Glutamatergic neuron (in vitro differentiated cells): ENCODE measurements at regions not wholly inside any gene's neighbourhood (a gene's known extent, or its start where the extent isn't known, plus 50 kb on each side); places are given as distances from the start of the nearest gene placed in this dataset.

Source experiments
- DNase-seq: peaks from one replicate; pipeline ENCODE4 v3.0.0; 2022
- H3K27ac Mint-ChIP-seq: one replicate; pipeline ENCODE4 v1.8.0; 2020; ENCODE audit warnings: mild to moderate bottlenecking, mixed read lengths, inconsistent platforms; ENCODE audit not compliant: unreplicated experiment
- H3K27me3 Mint-ChIP-seq: one replicate; pipeline ENCODE4 v1.8.0; 2020; ENCODE audit warnings: mild to moderate bottlenecking, moderate library complexity, mixed read lengths, inconsistent platforms; ENCODE audit not compliant: unreplicated experiment
- H3K36me3 Mint-ChIP-seq: one replicate; pipeline ENCODE4 v1.8.0; 2020; ENCODE audit warnings: mild to moderate bottlenecking, mixed read lengths, inconsistent platforms; ENCODE audit not compliant: unreplicated experiment
- H3K4me1 Mint-ChIP-seq: one replicate; pipeline ENCODE4 v1.8.0; 2020; ENCODE audit warnings: mild to moderate bottlenecking, low read depth, mixed read lengths, inconsistent platforms; ENCODE audit not compliant: unreplicated experiment
- H3K4me3 Mint-ChIP-seq: one replicate; pipeline ENCODE4 v1.8.0; 2020; ENCODE audit warnings: mild to moderate bottlenecking, mixed read lengths, inconsistent platforms; ENCODE audit not compliant: unreplicated experiment
- H3K9me3 Mint-ChIP-seq: one replicate; pipeline ENCODE4 v1.8.0; 2020; ENCODE audit warnings: mild to moderate bottlenecking, moderate library complexity, mixed read lengths, inconsistent platforms; ENCODE audit not compliant: unreplicated experiment
- TF ChIP-seq, protein P1 (sequence below): fragments of 200-600 bp; sonication (generic); IDR thresholded peaks from one replicate; pipeline ENCODE4 v1.5.0; 2021; ENCODE audit not compliant: partially characterized antibody, unreplicated experiment

DNA sequence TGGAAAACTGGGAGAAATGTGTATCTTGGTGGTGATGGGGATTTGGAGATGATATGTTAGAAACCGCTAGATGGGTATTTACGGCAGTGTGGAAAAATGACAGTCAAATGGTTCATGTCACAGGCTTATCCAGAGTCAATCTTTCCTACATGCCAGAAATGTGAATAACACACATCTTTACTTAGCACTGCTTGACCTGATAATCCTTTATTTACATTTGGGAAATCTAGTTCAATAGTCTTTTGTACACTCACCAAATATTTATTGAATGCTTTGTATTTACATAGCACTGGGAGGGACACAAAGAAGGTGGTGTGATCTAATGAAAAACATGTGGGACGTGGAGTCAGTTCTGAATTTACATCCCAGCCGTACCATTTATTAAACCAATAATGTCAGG is 208.2 kb downstream of the DIO2 start:
- Mint-ChIP-seq H3K36me3 (no peaks in the 10 kb centered on the region), H3K9me3 (no peaks in the 10 kb centered on the region), H3K4me1 (no peaks in the 10 kb centered on the region), H3K27ac (no peak overlapping the region), H3K4me3 (no peak overlapping the region), H3K27me3 (no peaks in the 10 kb centered on the region)
- TF ChIP-seq, protein P1, sequence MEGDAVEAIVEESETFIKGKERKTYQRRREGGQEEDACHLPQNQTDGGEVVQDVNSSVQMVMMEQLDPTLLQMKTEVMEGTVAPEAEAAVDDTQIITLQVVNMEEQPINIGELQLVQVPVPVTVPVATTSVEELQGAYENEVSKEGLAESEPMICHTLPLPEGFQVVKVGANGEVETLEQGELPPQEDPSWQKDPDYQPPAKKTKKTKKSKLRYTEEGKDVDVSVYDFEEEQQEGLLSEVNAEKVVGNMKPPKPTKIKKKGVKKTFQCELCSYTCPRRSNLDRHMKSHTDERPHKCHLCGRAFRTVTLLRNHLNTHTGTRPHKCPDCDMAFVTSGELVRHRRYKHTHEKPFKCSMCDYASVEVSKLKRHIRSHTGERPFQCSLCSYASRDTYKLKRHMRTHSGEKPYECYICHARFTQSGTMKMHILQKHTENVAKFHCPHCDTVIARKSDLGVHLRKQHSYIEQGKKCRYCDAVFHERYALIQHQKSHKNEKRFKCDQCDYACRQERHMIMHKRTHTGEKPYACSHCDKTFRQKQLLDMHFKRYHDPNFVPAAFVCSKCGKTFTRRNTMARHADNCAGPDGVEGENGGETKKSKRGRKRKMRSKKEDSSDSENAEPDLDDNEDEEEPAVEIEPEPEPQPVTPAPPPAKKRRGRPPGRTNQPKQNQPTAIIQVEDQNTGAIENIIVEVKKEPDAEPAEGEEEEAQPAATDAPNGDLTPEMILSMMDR: no peak
- no peak for DNase-seq

DNA sequence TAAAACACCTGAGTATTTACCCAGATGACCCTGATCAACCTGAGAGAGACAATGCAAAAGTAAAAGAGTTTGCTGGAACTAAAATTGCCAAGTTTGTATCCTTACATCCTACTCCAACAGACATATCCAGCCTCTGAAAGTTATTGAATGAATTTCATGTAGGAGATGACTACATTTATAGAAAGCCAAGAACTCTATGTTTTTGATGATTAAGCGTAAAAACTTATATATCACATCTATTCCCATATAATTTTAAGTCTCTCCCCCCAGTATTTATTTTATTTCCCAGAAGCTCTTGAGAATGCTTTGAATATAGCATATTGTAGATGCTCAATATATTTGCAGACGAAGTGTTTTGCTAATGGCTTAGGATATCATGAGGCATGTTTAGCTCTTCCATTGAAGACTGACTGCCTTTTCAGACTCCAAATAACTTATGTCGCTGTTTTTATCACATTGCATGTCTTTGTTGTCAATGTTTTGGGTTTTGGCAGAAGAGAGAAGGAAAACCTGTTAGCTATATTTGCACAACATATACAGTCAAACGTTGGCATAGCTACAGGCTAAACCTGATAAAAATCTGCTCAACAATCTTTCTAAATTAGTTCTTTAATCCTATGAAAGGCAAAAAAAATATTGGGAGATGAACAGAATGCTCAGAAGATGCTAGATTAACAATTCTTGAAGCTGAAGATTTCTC is 213.6 kb downstream of the DIO2 start:
- no peak for DNase-seq
- no peaks in the 10 kb centered on the region for H3K36me3 Mint-ChIP-seq
- H3K4me1 Mint-ChIP-seq: no peaks in the 10 kb centered on the region
- TF ChIP-seq, protein P1: no peak
- H3K27me3 Mint-ChIP-seq: peaks cover 3% of the 10 kb centered on the region
- no peak overlapping the region for H3K4me3 Mint-ChIP-seq
- no peak overlapping the region for H3K27ac Mint-ChIP-seq
- no peaks in the 10 kb centered on the region for H3K9me3 Mint-ChIP-seq

GRCh38 chr14:79992407-79993198 is 218.7 kb downstream of the DIO2 start:
- H3K4me3 Mint-ChIP-seq: no peak overlapping the region
- no peak overlapping the region for H3K27ac Mint-ChIP-seq
- peaks cover 6% of the 10 kb centered on the region for H3K27me3 Mint-ChIP-seq
- DNase-seq: no peak
- TF ChIP-seq, protein P1: no peak
- no peaks in the 10 kb centered on the region for H3K36me3 Mint-ChIP-seq
- no peaks in the 10 kb centered on the region for H3K4me1 Mint-ChIP-seq
- H3K9me3 Mint-ChIP-seq: no peaks in the 10 kb centered on the region

DNA sequence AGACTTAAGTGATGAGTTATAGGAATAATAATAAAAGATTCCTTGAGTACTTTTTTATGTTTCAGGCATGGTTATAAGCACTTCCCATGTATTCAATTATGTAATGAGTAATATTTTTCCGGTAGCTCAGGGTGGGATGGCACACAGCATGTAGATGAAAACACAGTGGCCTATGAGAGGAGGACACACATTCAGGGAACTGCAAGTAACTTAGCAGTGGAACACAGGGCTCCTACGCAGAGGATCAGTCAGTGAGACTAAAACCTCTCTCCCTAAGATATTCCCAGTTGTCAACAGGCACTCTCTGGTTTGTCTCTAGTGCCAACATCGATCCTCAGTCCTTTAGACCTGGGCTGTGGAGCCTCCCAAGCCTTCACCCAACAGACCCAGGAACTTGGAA is 219.4 kb downstream of the DIO2 start:
- Mint-ChIP-seq H3K4me1 (no peaks in the 10 kb centered on the region), H3K4me3 (no peak overlapping the region), H3K9me3 (no peaks in the 10 kb centered on the region), H3K27ac (no peak overlapping the region), H3K27me3 (peaks cover 6% of the 10 kb centered on the region), H3K36me3 (no peaks in the 10 kb centered on the region)
- TF ChIP-seq, protein P1: no peak
- DNase-seq: no peak

DNA sequence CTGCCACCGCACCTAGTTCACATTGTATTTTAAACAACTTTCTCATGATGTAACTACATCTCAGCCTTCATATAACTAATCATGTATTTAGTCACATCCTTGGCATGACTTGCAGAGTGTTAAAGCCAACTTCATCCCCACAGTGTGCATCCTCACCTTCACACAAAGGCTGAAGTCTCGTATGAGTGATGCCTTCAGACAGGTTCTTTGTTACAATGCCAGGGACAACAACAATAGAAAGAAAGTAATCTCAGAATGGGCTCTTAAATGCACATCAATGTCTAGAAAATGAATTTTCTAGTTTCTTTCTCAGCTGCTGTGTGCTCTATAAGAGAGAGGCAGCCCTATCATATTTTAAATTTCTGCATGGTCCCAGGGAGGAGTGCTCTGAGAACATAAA is 221.3 kb downstream of the DIO2 start:
- peaks cover 6% of the 10 kb centered on the region for H3K27me3 Mint-ChIP-seq
- no peak for DNase-seq
- H3K4me1 Mint-ChIP-seq: no peaks in the 10 kb centered on the region
- H3K9me3 Mint-ChIP-seq: no peaks in the 10 kb centered on the region
- H3K4me3 Mint-ChIP-seq: no peak overlapping the region
- no peaks in the 10 kb centered on the region for H3K36me3 Mint-ChIP-seq
- TF ChIP-seq, protein P1: no peak
- H3K27ac Mint-ChIP-seq: no peak overlapping the region
